ENCODE measurements at regions not wholly inside any gene's neighbourhood (a gene's known extent, or its start where the extent isn't known, plus 50 kb on each side); places are given as distances from the start of the nearest gene placed in this dataset.

DNA sequence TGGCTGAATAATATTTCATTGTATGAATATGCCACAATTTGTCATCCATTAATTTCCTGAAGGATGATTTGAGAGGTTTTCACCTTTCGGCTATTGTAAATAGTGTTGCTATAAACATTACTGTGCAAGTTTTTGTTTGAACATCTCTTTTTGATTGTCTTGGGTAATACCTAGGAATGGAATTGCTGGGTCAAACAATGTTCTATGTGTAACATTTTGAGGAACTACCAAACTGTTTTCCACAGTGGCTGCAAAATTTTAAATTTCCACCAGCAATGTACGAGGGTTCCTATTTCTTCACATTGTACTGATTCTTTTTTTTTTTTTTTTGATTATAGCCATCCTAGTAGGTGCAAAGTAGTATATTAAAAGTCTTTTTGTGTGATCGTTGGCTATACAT, 63.8 kb upstream of the ANKH start:
- Histone ChIP-seq H3K27me3 (no peaks in the 10 kb centered on the region), H3K4me1 (no peaks in the 10 kb centered on the region), H3K4me3 (no peak overlapping the region), H3K27ac (no peak overlapping the region), H3K9me3 (no peaks in the 10 kb centered on the region), H3K36me3 (no peaks in the 10 kb centered on the region)
- TF ChIP-seq POLR2A (IDR thresholded peaks at IDR 0.05) (no peak), POLR2AphosphoS5 (IDR thresholded peaks at IDR 0.05; ENCODE audit: insufficient read depth in 1 of 2, low read depth in 1 of 2) (no peak)
- TF ChIP-seq, protein P1, sequence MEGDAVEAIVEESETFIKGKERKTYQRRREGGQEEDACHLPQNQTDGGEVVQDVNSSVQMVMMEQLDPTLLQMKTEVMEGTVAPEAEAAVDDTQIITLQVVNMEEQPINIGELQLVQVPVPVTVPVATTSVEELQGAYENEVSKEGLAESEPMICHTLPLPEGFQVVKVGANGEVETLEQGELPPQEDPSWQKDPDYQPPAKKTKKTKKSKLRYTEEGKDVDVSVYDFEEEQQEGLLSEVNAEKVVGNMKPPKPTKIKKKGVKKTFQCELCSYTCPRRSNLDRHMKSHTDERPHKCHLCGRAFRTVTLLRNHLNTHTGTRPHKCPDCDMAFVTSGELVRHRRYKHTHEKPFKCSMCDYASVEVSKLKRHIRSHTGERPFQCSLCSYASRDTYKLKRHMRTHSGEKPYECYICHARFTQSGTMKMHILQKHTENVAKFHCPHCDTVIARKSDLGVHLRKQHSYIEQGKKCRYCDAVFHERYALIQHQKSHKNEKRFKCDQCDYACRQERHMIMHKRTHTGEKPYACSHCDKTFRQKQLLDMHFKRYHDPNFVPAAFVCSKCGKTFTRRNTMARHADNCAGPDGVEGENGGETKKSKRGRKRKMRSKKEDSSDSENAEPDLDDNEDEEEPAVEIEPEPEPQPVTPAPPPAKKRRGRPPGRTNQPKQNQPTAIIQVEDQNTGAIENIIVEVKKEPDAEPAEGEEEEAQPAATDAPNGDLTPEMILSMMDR (IDR thresholded peaks at IDR 0.05), result no peak
- intact Hi-C loops (cut with DNase I), result no loop called here
- no peak for DNase-seq (ENCODE audit: extremely low spot score in 2 of 2)

DNA sequence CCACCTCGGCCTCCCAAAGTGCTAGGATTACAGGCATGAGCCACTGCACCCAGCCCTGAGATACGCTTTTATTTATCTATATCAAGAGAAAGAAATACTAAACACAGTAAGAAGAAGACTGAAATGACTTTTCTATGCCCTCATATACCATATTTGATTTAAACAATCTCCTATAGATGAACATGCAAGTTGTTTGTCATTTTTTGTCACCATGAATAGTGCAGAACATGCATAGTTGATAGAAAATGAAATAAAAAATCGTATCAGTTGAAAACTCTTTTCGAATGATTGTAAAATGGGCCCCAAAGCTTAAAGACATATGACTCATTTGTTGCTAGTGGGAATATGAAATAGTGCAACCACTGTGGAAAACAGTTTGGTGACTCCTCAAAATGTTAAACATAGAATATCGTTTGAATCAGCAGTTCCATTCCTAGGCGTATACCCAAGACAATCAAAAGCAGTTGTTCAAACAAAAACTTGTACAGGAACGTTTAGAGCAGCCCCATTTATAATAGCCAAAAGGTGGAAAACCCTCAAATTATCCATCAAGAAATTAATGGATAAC, 61.4 kb upstream of the ANKH start:
- H3K36me3 ChIP-seq, result no peaks in the 10 kb centered on the region
- TF ChIP-seq POLR2A (IDR thresholded peaks at IDR 0.05), result no peak
- TF ChIP-seq, protein P1 (IDR thresholded peaks at IDR 0.05), result no peak
- TF ChIP-seq POLR2AphosphoS5 (IDR thresholded peaks at IDR 0.05; ENCODE audit: insufficient read depth in 1 of 2, low read depth in 1 of 2), result no peak
- intact Hi-C loops (cut with DNase I), result no loop called here
- H3K4me1 ChIP-seq, result no peaks in the 10 kb centered on the region
- no peaks in the 10 kb centered on the region for H3K27me3 ChIP-seq
- no peak for DNase-seq (ENCODE audit: extremely low spot score in 2 of 2)
- no peak overlapping the region for H3K27ac ChIP-seq
- no peaks in the 10 kb centered on the region for H3K9me3 ChIP-seq
- H3K4me3 ChIP-seq, result no peak overlapping the region

DNA sequence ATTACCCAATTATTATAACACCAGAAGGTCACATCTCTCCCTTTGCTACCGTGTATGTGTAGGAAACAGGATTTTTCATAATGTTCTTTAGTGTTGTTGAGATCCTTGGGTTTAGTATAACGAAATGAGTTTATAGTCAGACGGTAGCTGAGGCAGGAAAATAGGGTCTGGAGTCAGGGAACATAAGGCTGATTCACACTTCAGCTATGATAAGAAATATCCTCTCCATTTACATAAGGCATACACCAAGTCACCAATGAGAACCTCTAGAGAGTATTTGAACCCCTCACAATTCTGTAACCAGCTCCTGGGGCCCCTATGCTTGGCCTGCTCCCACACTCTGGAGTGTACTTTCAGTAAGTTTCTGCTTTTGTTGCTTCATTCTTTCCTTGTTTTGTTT, 58.9 kb upstream of the ANKH start:
- no peak overlapping the region for H3K4me3 ChIP-seq
- H3K9me3 ChIP-seq, result no peaks in the 10 kb centered on the region
- no peaks in the 10 kb centered on the region for H3K36me3 ChIP-seq
- no peaks in the 10 kb centered on the region for H3K4me1 ChIP-seq
- H3K27ac ChIP-seq, result no peak overlapping the region
- intact Hi-C loops (cut with DNase I), result no loop called here
- TF ChIP-seq, protein P1 (IDR thresholded peaks at IDR 0.05), result no peak
- no peaks in the 10 kb centered on the region for H3K27me3 ChIP-seq
- DNase-seq (ENCODE audit: extremely low spot score in 2 of 2), result no peak

DNA sequence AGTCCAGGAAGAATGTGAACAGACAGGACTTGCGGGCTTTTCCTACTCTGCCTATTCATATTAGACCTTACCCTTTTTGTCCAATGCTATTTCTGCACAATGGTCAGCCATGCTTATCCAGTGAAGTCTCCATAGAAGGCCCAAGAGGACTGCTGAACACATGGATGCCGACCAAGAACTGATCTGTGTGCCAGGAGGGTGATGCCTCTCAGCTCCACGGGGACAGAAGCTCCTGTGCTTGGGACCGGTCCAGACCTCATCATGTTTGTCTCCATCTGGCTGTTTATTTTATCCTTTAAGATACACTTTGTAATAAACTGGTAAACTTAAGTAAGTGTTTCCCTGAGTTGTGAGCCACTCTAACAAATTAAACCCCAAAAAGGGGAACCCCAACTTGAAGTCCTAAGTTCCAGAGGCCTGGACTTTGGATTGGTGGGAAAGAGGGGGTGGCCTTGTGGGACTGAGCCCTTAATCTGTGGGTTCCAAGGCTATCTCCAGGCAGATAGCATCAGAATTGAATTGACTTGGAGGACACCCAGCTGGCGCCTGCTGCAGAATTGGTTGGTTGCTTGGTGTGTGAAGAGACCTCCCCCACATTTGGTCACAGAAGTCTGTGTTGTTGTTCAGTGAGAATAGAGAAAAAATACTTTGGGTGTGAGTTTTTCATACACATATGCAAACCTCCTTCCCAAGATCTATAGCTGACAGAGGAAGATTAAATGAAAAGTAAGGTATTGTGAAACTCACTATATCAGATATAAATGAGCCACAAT, 57.9 kb upstream of the ANKH start:
- Histone ChIP-seq H3K36me3 (no peaks in the 10 kb centered on the region), H3K4me1 (no peaks in the 10 kb centered on the region), H3K27ac (no peak overlapping the region), H3K27me3 (no peaks in the 10 kb centered on the region), H3K9me3 (no peaks in the 10 kb centered on the region), H3K4me3 (no peak overlapping the region)
- intact Hi-C loops (cut with DNase I), result no loop called here
- DNase-seq (ENCODE audit: extremely low spot score in 2 of 2), result no peak
- TF ChIP-seq POLR2AphosphoS5 (IDR thresholded peaks at IDR 0.05; ENCODE audit: insufficient read depth in 1 of 2, low read depth in 1 of 2), result no peak
- TF ChIP-seq, protein P1 (IDR thresholded peaks at IDR 0.05), result no peak
- TF ChIP-seq POLR2A (IDR thresholded peaks at IDR 0.05), result no peak

DNA sequence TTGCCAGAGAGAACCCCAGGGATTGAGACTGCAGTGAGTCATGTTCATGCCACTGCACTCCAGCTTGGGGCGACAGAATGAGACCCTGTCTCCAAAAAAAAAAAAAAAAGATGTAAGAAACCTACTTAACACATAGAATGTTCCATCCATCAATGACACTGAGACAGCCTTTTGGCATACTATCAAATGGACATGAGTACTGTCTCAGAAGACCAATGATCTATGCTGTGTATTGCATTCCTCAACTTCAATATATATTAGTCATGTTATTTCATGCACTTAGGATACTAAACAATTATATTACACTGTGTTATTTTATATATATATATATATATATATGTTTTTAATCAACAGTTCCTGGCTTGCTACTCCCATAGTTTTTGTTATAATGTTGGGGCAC, 57.1 kb upstream of the ANKH start:
- H3K4me3 ChIP-seq, result no peak overlapping the region
- intact Hi-C loops (cut with DNase I), result no loop called here
- no peak for TF ChIP-seq POLR2AphosphoS5 (IDR thresholded peaks at IDR 0.05; ENCODE audit: insufficient read depth in 1 of 2, low read depth in 1 of 2)
- TF ChIP-seq POLR2A (IDR thresholded peaks at IDR 0.05), result no peak
- TF ChIP-seq, protein P1 (IDR thresholded peaks at IDR 0.05), result no peak

More for the DNA sequence above, 57.1 kb upstream of the ANKH start:
- Histone ChIP-seq H3K27me3 (no peaks in the 10 kb centered on the region), H3K9me3 (no peaks in the 10 kb centered on the region), H3K36me3 (no peaks in the 10 kb centered on the region), H3K27ac (no peak overlapping the region), H3K4me1 (no peaks in the 10 kb centered on the region)
- DNase-seq (ENCODE audit: extremely low spot score in 2 of 2), result no peak

Measured in vagina (tissue), 2 donors.